ENCODE measurements at regions not wholly inside any gene's neighbourhood (a gene's known extent, or its start where the extent isn't known, plus 50 kb on each side); places are given as distances from the start of the nearest gene placed in this dataset.

DNA sequence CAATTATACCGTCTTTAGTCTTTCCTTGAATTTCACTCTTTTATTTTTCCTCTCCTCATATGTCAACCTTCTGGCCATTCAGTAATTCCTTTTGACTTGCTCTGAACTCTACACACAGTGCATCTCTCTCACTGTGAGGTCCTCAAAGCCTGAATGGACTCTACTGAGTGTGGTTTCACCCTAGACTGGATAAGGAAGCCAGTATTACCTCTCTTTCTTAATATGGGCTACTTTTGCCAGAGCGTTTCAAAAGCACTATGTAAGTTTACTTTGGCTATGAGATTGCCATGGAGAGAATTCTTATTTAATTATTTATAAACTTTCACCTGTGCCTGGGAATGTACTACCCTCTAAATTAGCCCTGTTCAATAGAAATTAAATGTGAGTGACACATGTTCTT is 343.5 kb upstream of the DDHD1 start:
- intact Hi-C loops (cut with micrococcal nuclease) = no loop called here
- H3K4me3 Mint-ChIP-seq = no peak overlapping the region

DNA sequence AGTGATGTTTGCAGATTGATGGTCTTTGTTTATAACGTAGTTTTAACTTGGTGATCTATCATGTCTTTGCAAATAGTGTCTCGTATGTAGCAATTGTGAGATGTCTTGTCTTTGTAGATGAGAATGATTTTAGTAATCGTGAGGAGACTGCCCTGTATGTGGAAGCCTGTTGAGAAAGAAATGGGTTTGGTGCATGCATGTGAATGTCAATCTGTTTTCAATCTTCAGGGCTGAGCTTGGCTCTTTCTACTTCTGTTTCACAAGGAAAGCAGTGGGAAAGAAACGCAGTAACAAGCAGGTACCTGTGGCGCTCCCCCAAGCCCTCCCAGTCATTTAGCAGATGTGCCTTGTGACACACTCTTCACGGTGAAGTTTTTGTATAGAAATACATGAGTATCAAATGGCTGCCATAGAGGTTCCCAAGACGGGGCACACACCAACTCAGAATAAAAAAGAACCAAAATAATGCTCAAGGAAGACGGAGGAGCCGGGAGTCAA is 342.8 kb upstream of the DDHD1 start:
- intact Hi-C loops (cut with micrococcal nuclease) = no loop called here
- ChIA-PET CTCF (no interaction called here), POLR2A (no interaction called here)
- TF ChIP-seq EZH2 (IDR thresholded peaks at IDR 0.05; ENCODE audit: borderline replicate concordance, insufficient read depth, low read depth, low read length, poor library complexity, severe bottlenecking) (no peak), CTCF (IDR thresholded peaks at IDR 0.05) (no peak)
- H3K9me3 Mint-ChIP-seq (ENCODE audit: insufficient read depth) = peaks cover 3% of the 10 kb centered on the region
- DNase-seq (no peak), ATAC-seq (ENCODE audit: low read depth) (no peak)
- H3K4me1 Mint-ChIP-seq = no peaks in the 10 kb centered on the region
- no peaks in the 10 kb centered on the region for H3K79me2 ChIP-seq (ENCODE audit: control insufficient read depth, insufficient read depth, low read length)
- no peaks in the 10 kb centered on the region for H4K20me1 ChIP-seq (ENCODE audit: control insufficient read depth, insufficient read depth, low read length, poor library complexity, severe bottlenecking)
- H3K9me3 ChIP-seq (ENCODE audit: control extremely low read depth in 1 of 3, control insufficient read depth in 2 of 3, insufficient read depth in 1 of 3, low read length in 2 of 3) = no peaks in the 10 kb centered on the region
- no peak overlapping the region for H2AFZ ChIP-seq (ENCODE audit: insufficient read depth, low read depth, low read length, poor library complexity, severe bottlenecking)
- no peaks in the 10 kb centered on the region for H3K36me3 ChIP-seq (replicated peaks in 1 of 2; ENCODE audit: control extremely low read depth in 1 of 2, control insufficient read depth in 1 of 2, extremely low read depth in 1 of 2, insufficient read depth in 2 of 2, low read length in 1 of 2)
- no peak overlapping the region for H3K27ac Mint-ChIP-seq
- H3K4me3 ChIP-seq (ENCODE audit: control extremely low read depth in 1 of 5, extremely low read depth in 1 of 5, insufficient read depth in 1 of 5, low read depth in 2 of 5, low read length in 4 of 5) = no peak overlapping the region
- peaks cover 4% of the 10 kb centered on the region for H3K27me3 Mint-ChIP-seq
- no peak overlapping the region for H3K4me3 Mint-ChIP-seq
- no peak overlapping the region for H3K27ac ChIP-seq (ENCODE audit: low read length in 2 of 2)
- H3K27me3 ChIP-seq (replicated peaks in 1 of 4; ENCODE audit: control extremely low read depth in 1 of 4, control insufficient read depth in 3 of 4, insufficient read depth in 4 of 4, low read length in 3 of 4) = no peaks in the 10 kb centered on the region
- 96% methylated on average over 4 of the region's 9 CpGs for WGBS (ENCODE audit: insufficient coverage)
- H3K9ac ChIP-seq (ENCODE audit: low read length) = no peak overlapping the region
- no peaks in the 10 kb centered on the region for H3K4me1 ChIP-seq (ENCODE audit: control insufficient read depth in 2 of 2, insufficient read depth in 2 of 2, low read length in 2 of 2)
- no peak overlapping the region for H3K4me2 ChIP-seq (replicated peaks; ENCODE audit: low read depth, low read length, poor library complexity, severe bottlenecking)

More for the DNA sequence above, 343.5 kb upstream of the DDHD1 start:
- Mint-ChIP-seq H3K27me3 (peaks cover 4% of the 10 kb centered on the region), H3K27ac (no peak overlapping the region), H3K4me1 (no peaks in the 10 kb centered on the region), H3K9me3 (ENCODE audit: insufficient read depth) (peaks cover 3% of the 10 kb centered on the region)
- DNase-seq = no peak
- Histone ChIP-seq H3K9ac (ENCODE audit: low read length) (no peak overlapping the region), H3K4me3 (ENCODE audit: control extremely low read depth in 1 of 5, extremely low read depth in 1 of 5, insufficient read depth in 1 of 5, low read depth in 2 of 5, low read length in 4 of 5) (no peak overlapping the region), H3K36me3 (replicated peaks in 1 of 2; ENCODE audit: control extremely low read depth in 1 of 2, control insufficient read depth in 1 of 2, extremely low read depth in 1 of 2, insufficient read depth in 2 of 2, low read length in 1 of 2) (no peaks in the 10 kb centered on the region), H4K20me1 (ENCODE audit: control insufficient read depth, insufficient read depth, low read length, poor library complexity, severe bottlenecking) (no peaks in the 10 kb centered on the region), H3K4me1 (ENCODE audit: control insufficient read depth in 2 of 2, insufficient read depth in 2 of 2, low read length in 2 of 2) (no peaks in the 10 kb centered on the region), H3K9me3 (ENCODE audit: control extremely low read depth in 1 of 3, control insufficient read depth in 2 of 3, insufficient read depth in 1 of 3, low read length in 2 of 3) (no peaks in the 10 kb centered on the region), H3K27ac (ENCODE audit: low read length in 2 of 2) (no peak overlapping the region), H3K79me2 (ENCODE audit: control insufficient read depth, insufficient read depth, low read length) (no peaks in the 10 kb centered on the region), H3K27me3 (replicated peaks in 1 of 4; ENCODE audit: control extremely low read depth in 1 of 4, control insufficient read depth in 3 of 4, insufficient read depth in 4 of 4, low read length in 3 of 4) (no peaks in the 10 kb centered on the region), H2AFZ (ENCODE audit: insufficient read depth, low read depth, low read length, poor library complexity, severe bottlenecking) (no peak overlapping the region), H3K4me2 (replicated peaks; ENCODE audit: low read depth, low read length, poor library complexity, severe bottlenecking) (no peak overlapping the region)
- ATAC-seq (ENCODE audit: low read depth) = no peak
- CTCF ChIA-PET = no interaction called here
- POLR2A ChIA-PET = no interaction called here
- 100% methylated on average over 1 of the region's 2 CpGs for WGBS (ENCODE audit: insufficient coverage)
- TF ChIP-seq EZH2 (IDR thresholded peaks at IDR 0.05; ENCODE audit: borderline replicate concordance, insufficient read depth, low read depth, low read length, poor library complexity, severe bottlenecking) = no peak
- no peak for TF ChIP-seq CTCF (IDR thresholded peaks at IDR 0.05)

Measured in B cell (primary cell).